Right renal cortex interstitium (tissue), 3 donors: ENCODE measurements at regions not wholly inside any gene's neighbourhood (a gene's known extent, or its start where the extent isn't known, plus 50 kb on each side); places are given as distances from the start of the nearest gene placed in this dataset.

Experiments used
- DNase-seq, 3 donors: peaks; one replicate each; pipeline ENCODE4 v3.0.0-alpha.2; 2013; ENCODE audit warnings: low read depth in 3 of 3, low spot score in 2 of 3

DNA sequence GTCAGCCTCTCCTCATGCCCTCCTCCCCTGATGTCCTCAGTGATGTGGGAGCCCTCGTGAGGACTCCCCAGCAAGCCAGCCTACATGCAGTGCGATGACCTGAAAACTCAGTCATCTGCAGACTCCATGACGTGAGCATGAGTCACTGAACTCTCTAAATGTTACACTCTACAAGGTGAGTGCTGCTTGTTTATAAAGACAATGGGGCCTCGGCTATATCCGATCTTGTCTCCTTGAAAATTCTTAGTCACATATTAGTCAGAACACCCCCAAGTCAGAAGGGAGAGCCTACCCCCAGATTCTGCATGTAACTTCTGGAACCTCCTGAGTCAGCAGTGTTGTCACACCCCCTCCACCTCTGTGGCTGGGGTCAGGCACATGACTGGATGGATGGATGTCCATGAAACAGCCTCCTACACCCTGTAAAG is 673.8 kb downstream of the INHBA start:
- no peak for DNase-seq

DNA sequence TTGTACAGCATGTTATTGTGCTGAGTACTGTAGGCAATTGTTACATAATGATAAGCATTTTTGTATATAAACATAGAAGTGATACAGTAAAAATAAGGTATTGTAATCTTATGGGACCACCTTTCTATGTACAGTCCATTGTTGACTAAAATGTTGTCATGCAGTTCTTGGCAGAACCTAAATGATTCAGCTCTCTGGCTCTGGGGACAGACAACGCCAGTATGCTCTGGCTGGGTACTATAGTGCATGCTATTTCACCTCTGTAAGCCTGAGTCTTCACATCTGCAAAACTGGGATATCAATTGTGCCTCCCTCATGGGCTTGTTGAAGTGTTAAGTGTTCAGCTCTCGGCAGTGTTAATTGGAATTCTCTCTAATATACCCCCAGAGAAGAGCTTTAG is 674.3 kb downstream of the INHBA start:
- no peak for DNase-seq

DNA sequence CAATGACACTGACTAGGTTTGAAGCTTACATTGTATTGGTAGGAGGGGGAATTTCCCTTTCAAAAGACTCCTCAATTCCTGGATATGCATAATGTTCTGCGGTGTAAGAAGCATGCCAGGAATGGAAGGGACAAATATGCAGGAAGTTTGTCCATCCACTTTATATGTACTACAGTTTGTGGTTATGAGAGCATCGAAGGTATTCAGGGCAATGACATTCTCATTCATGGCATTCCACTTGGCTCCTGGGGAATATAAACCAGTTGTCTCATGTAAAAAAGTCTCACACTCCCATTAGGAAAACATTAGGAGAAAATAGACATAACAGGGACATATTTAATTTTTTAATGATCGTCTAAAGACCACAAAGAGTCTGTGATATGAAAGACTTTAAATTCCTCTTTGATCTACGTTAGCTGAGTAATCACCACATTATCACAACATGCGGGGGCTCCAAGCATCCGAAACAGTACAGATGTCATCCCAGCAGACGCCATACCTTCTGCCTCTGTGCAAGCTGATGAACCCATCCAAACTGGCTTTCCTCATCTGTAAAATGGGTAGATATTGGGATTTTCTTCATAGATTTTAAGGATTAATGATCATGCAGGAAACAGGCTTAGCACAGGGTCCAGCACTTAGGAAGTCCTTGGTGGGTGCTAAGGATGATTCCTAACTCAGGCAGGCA is 675.3 kb downstream of the INHBA start:
- DNase-seq: no peak

DNA sequence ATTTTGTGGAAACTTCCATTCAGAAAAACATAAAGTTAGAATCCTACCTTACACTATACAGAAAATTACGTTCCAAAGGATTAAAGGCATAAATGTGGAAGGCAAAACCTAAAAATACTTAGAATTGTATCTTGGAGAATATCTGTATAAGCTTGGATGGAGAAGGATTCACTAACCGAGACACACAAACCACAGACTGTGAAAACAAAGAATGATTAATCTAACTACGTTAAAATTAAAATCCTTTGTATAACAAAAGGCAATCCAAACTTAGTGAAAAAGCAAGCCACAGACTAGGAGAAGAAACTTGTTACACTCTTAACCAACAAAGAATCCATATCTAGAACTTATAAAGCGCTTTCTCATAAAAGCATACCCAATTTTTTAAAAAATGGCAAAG is 678.8 kb downstream of the INHBA start:
- DNase-seq: no peak

GRCh38 chr7:41020056-41020455 is 682.8 kb downstream of the INHBA start:
- no peak for DNase-seq

GRCh38 chr7:41013117-41013516 is 689.8 kb downstream of the INHBA start:
- no peak for DNase-seq

DNA sequence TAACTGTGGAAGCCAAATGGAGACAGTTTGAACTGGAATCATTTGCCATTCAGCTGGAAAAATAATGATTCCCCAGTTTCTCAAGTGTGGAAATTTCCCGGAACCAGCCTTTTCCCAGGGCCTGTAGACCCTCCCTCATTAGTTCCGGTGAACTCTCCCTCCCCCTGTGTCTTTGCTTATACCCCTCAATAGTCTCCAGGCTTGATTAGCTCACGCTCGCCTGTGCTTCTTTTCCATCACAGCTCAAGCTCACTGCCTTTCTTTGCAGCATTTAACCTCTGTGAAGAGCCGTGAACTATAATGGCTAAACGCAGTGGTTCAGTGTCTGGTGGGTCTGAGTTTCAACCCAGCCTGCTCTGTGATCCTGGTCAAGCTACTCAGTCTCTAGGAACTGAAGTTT is 690.8 kb downstream of the INHBA start:
- no peak for DNase-seq

- no peak for DNase-seq
Observed at GRCh38 chr7:41010967-41011366, 691.9 kb downstream of the INHBA start.

DNA sequence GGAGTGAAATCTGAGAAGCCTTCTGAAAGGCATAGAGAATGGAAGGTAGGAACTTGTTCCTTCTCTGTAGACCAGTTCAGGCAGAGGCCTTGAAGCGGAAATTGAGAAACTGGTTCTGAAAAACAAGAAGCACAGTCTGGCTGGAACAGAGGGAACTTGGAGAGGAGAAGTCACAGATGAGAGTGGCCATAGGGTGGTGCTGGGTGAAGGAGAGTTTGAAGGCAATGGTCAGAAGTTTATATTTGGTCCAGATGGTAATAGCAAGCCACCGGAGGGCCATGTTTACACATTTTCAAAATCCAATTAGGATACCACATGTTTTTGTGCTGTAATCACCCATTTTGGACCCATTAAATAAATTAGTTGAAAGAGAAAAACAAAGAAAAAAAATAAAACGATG is 692.5 kb downstream of the INHBA start:
- no peak for DNase-seq

DNA sequence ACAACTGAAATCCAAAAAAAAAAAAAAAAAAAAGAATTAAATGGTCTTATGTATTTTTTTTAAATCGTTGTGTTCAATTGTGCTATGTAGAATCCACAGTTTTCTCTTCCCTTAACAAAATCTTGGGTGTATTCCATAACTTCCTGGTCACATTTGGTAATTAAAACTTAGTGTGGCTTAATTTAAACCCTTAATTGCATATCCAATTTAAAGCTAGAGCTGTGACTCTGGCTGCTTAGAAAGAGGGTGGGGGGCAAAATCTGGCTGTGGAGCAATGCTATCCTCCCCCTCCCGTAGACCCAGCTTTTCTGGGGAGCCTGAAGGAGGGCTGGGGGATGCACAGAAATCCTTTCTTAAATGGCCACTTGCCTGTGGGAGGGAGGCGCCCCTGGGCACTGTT is 695.1 kb downstream of the INHBA start:
- DNase-seq: no peak

- no peak for DNase-seq
Observed at GRCh38 chr7:41007351-41007751, 695.5 kb downstream of the INHBA start.

GRCh38 chr7:41006306-41006995 is 696.4 kb downstream of the INHBA start:
- DNase-seq: no peak

DNA sequence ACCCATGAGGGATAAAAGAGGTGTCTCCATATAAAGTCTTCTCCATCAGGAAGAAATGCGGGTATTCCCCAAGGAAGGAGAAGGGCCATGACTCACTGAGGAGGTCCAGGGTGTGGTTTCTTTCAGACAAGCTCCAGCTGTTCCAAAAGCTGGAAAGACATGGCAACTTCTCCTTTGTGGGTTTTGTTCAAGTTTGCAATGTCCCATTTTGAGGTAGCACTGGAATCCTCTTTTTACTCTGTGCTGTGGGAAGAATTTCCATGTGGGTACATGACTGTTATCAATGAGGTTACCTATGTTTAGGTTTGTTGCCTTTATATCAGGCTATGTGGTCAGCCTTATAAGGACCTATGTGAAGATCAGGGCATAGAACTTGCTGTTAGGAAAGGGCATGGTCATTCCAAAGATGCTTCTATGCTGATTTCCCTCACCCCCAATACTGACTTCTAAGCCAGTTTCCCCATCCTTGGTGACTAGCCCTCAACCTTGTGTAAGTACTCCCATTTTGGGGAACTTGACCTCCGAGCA is 697.5 kb downstream of the INHBA start:
- DNase-seq: no peak

GRCh38 chr7:41003977-41004376 is 698.9 kb downstream of the INHBA start:
- no peak for DNase-seq

- no peak for DNase-seq
Observed at GRCh38 chr7:41003611-41003940, 699.3 kb downstream of the INHBA start.

- no peak for DNase-seq
Observed at GRCh38 chr7:41002741-41003610, 699.9 kb downstream of the INHBA start.

- no peak for DNase-seq
Observed at GRCh38 chr7:41000042-41000441, 702.8 kb downstream of the INHBA start.

GRCh38 chr7:40996233-40996677 is 706.6 kb downstream of the INHBA start:
- no peak for DNase-seq

GRCh38 chr7:40990841-40991240 is 712.0 kb downstream of the INHBA start:
- no peak for DNase-seq

GRCh38 chr7:40987571-40987970 is 715.3 kb downstream of the INHBA start:
- no peak for DNase-seq

GRCh38 chr7:40986351-40986873 is 716.5 kb downstream of the INHBA start:
- no peak for DNase-seq
